Stimulated activated CD4-positive, alpha-beta T cell treated with anti-CD3 and anti-CD28 coated beads, Interleukin-12 subunit alpha, Interleukin-12 subunit beta, amount 100 ng/mL, for 24 hours (primary cell): ENCODE measurements at regions not wholly inside any gene's neighbourhood (a gene's known extent, or its start where the extent isn't known, plus 50 kb on each side); places are given as distances from the start of the nearest gene placed in this dataset.
A peak's percentile ranks its signal among the peaks of the same experiment; 100 is the strongest.

Experiments used
- DNase-seq, 2 experiments: peaks; one replicate each; pipeline ENCODE4 v3.0.0-alpha.2; 2020; ENCODE audit warnings: low read depth in 2 of 2

- DNase-seq = no peak
These were observed 216.1 kb upstream of the RASA1 start for GRCh38 chr5:87051502-87052113.

GRCh38 chr5:87053146-87053545 lies 214.5 kb upstream of the RASA1 start:
- DNase-seq = no peak

- DNase-seq = no peak
These were observed 212.9 kb upstream of the RASA1 start for GRCh38 chr5:87054821-87055220.

- no peak for DNase-seq
These were observed 206.6 kb upstream of the RASA1 start for GRCh38 chr5:87061046-87061445.

GRCh38 chr5:87069311-87069710 lies 198.4 kb upstream of the RASA1 start:
- no peak for DNase-seq

- no peak for DNase-seq
These were observed 197.6 kb upstream of the RASA1 start for GRCh38 chr5:87069974-87070608.

GRCh38 chr5:87074072-87074471 lies 193.6 kb upstream of the RASA1 start:
- no peak for DNase-seq

- no peak for DNase-seq
These were observed 192.6 kb upstream of the RASA1 start for GRCh38 chr5:87074934-87075541.

- no peak for DNase-seq
These were observed 191.3 kb upstream of the RASA1 start for GRCh38 chr5:87076411-87076810.

GRCh38 chr5:87076931-87077330 lies 190.8 kb upstream of the RASA1 start:
- DNase-seq = no peak

GRCh38 chr5:87079219-87079618 lies 188.5 kb upstream of the RASA1 start:
- no peak for DNase-seq

- no peak for DNase-seq
These were observed 186.7 kb upstream of the RASA1 start for GRCh38 chr5:87081016-87081415.

GRCh38 chr5:87081511-87082372 lies 185.9 kb upstream of the RASA1 start:
- peak in 1 of 2 experiments; percentile 8 for DNase-seq

- DNase-seq = no peak
These were observed 173.3 kb upstream of the RASA1 start for GRCh38 chr5:87094347-87094746.

GRCh38 chr5:87094833-87095232 lies 172.8 kb upstream of the RASA1 start:
- DNase-seq = no peak

- no peak for DNase-seq
These were observed 171.9 kb upstream of the RASA1 start for GRCh38 chr5:87095787-87096186.

- DNase-seq = no peak
These were observed 170.0 kb upstream of the RASA1 start for GRCh38 chr5:87097664-87098063.

- no peak for DNase-seq
These were observed 168.3 kb upstream of the RASA1 start for GRCh38 chr5:87099291-87099839.

- DNase-seq = no peak
These were observed 167.7 kb upstream of the RASA1 start for GRCh38 chr5:87099968-87100367.

- no peak for DNase-seq
These were observed 166.4 kb upstream of the RASA1 start for GRCh38 chr5:87101321-87101720.

GRCh38 chr5:87102841-87103240 lies 164.8 kb upstream of the RASA1 start:
- no peak for DNase-seq

GRCh38 chr5:87103616-87104287 lies 163.9 kb upstream of the RASA1 start:
- DNase-seq = no peak
